IMR-90 (cell line): ENCODE measurements at regions not wholly inside any gene's neighbourhood (a gene's known extent, or its start where the extent isn't known, plus 50 kb on each side); places are given as distances from the start of the nearest gene placed in this dataset.

Source experiments
- ATAC-seq: fragments of 200-7000 bp; cut with Tn5 transposase; 2 replicates; pipeline ENCODE4 v1.9.1; 2020; ENCODE audit warnings: low read depth, mild to moderate bottlenecking, moderate library complexity
- BruUV-seq: library from RNA; stranded (reverse); fragments of 400-500 nt; replicated peaks from 2 replicates; lab custom pipeline; 2021; lab: Mats Ljungman, UMichigan
- CTCF ChIA-PET: fragments of 300-600 bp; formaldehyde crosslinking; extraction: SDS; loops from one replicate; lab custom pipeline; 2021; ENCODE audit warnings: antibody characterized with exemption; lab: Yijun Ruan, JAX
- POLR2A ChIA-PET: fragments of 300-600 bp; sonication (Branson Sonifier 250); formaldehyde crosslinking; loops from one replicate; lab custom pipeline; 2022; ENCODE audit warnings: antibody characterized with exemption; ENCODE audit not compliant: unreplicated experiment; lab: Charles Lee
- DNase-seq: peaks from one replicate; pipeline ENCODE4 v3.0.0; 2013
- H2AFZ ChIP-seq: replicated peaks from 2 replicates; pipeline ENCODE3; 2013; ENCODE audit warnings: low read length, mild to moderate bottlenecking; ENCODE audit not compliant: poor library complexity
- H2AK5ac ChIP-seq: 2 replicates; pipeline ENCODE4 v1.6.1; 2013; ENCODE audit warnings: low read depth, low read length, inconsistent platforms
- H2AK9ac ChIP-seq: replicated peaks from 2 replicates; pipeline ENCODE3; 2013; ENCODE audit warnings: mild to moderate bottlenecking, low read depth, low read length, moderate library complexity; ENCODE audit not compliant: poor library complexity
- H2BK120ac ChIP-seq: 2 replicates; pipeline ENCODE4 v1.6.1; 2013; ENCODE audit warnings: low read depth, low read length, inconsistent platforms
- H2BK15ac ChIP-seq: 3 replicates; pipeline ENCODE4 v1.6.1; 2013; ENCODE audit warnings: low read depth, low read length, inconsistent platforms
- H2BK20ac ChIP-seq: 2 replicates; pipeline ENCODE4 v1.6.1; 2013; ENCODE audit warnings: low read depth, mild to moderate bottlenecking, inconsistent platforms, low read length, moderate library complexity
- H2BK5ac ChIP-seq: 2 replicates; pipeline ENCODE4 v1.6.1; 2013; ENCODE audit warnings: mild to moderate bottlenecking, low read depth, low read length, inconsistent platforms; ENCODE audit not compliant: poor library complexity, severe bottlenecking
- H3K14ac ChIP-seq: replicated peaks from 2 replicates; pipeline ENCODE4 v1.6.1; 2013; ENCODE audit warnings: low read depth, low read length, inconsistent platforms
- H3K18ac ChIP-seq: 2 replicates; pipeline ENCODE4 v1.6.1; 2013; ENCODE audit warnings: low read depth, low read length, control low read depth
- H3K23ac ChIP-seq: 2 replicates; pipeline ENCODE4 v1.6.1; 2013; ENCODE audit warnings: low read depth, low read length, inconsistent platforms
- H3K27ac ChIP-seq: 2 replicates; pipeline ENCODE4 v1.5.1; 2013; ENCODE audit warnings: mild to moderate bottlenecking, control low read depth, low read length; ENCODE audit not compliant: insufficient read depth
- H3K27me3 ChIP-seq: 2 replicates; pipeline ENCODE4 v1.6.1; 2013; ENCODE audit warnings: low read length; ENCODE audit not compliant: control insufficient read depth, insufficient read depth
- H3K36me3 ChIP-seq: 2 replicates; pipeline ENCODE4 v1.6.1; 2013; ENCODE audit warnings: low read length, mixed read lengths; ENCODE audit not compliant: control insufficient read depth, insufficient read depth
- H3K4ac ChIP-seq: 2 replicates; pipeline ENCODE4 v1.6.1; 2013; ENCODE audit warnings: low read depth, low read length, inconsistent platforms
- H3K4me1 ChIP-seq: 2 replicates; pipeline ENCODE4 v1.6.1; 2013; ENCODE audit warnings: low read length, mixed read lengths; ENCODE audit not compliant: control insufficient read depth, insufficient read depth
- H3K4me2 ChIP-seq: 2 replicates; pipeline ENCODE4 v1.6.1; 2013; ENCODE audit warnings: low read depth, mild to moderate bottlenecking, control low read depth, low read length, moderate library complexity
- H3K4me3 ChIP-seq: 2 replicates; pipeline ENCODE4 v1.5.1; 2013; ENCODE audit warnings: low read depth, mild to moderate bottlenecking, control low read depth, low read length, moderate library complexity; ENCODE audit not compliant: insufficient read depth
- H3K56ac ChIP-seq: 2 replicates; pipeline ENCODE4 v1.6.1; 2013; ENCODE audit warnings: low read length, inconsistent platforms; ENCODE audit not compliant: insufficient read depth; ENCODE audit errors: extremely low read depth
- H3K79me1 ChIP-seq, 2 experiments: 2 replicates each; pipeline ENCODE4 v1.6.1; 2013; ENCODE audit warnings: low read length in 2 of 2, inconsistent platforms in 1 of 2, low read depth in 1 of 2
- H3K9ac ChIP-seq: 2 replicates; pipeline ENCODE4 v1.6.1; 2013; ENCODE audit warnings: low read depth, low read length, control low read depth
- H3K9me1 ChIP-seq: 2 replicates; pipeline ENCODE4 v1.6.1; 2013; ENCODE audit warnings: low read length, inconsistent platforms; ENCODE audit not compliant: insufficient read depth
- H3K9me3 ChIP-seq: 2 replicates; pipeline ENCODE4 v1.6.1; 2013; ENCODE audit warnings: low read length; ENCODE audit not compliant: control insufficient read depth, insufficient read depth
- H4K20me1 ChIP-seq: 2 replicates; pipeline ENCODE4 v1.6.1; 2013; ENCODE audit warnings: low read length, inconsistent platforms; ENCODE audit not compliant: insufficient read depth
- H4K5ac ChIP-seq: 2 replicates; pipeline ENCODE4 v1.6.1; 2013; ENCODE audit warnings: mild to moderate bottlenecking, low read depth, low read length, control low read depth
- H4K8ac ChIP-seq, 2 experiments: 2 replicates each; pipeline ENCODE4 v1.6.1; 2013; ENCODE audit warnings: low read depth in 2 of 2, low read length in 2 of 2, control low read depth in 1 of 2, inconsistent platforms in 1 of 2
- H4K91ac ChIP-seq: 2 replicates; pipeline ENCODE4 v1.6.1; 2013; ENCODE audit warnings: low read depth, low read length, inconsistent platforms; ENCODE audit not compliant: insufficient read depth
- BHLHE40 ChIP-seq: fragments of 150-350 bp; IDR thresholded peaks from 2 replicates; pipeline ENCODE4 v1.6.1; 2016; ENCODE audit warnings: mild to moderate bottlenecking, low read depth, low read length
- CTCF ChIP-seq: conservative IDR thresholded peaks from 2 replicates; pipeline ENCODE4 v1.5.1; 2012; ENCODE audit warnings: mild to moderate bottlenecking, low read depth, low read length, improper control_type of control experiment
- FOS ChIP-seq: fragments of 150-350 bp; IDR thresholded peaks from 2 replicates; pipeline ENCODE4 v1.6.1; 2016; ENCODE audit warnings: low read depth, low read length
- MAZ ChIP-seq: IDR thresholded peaks from 2 replicates; pipeline ENCODE4 v1.6.1; 2012; ENCODE audit warnings: low read depth, mild to moderate bottlenecking, low read length, improper control_type of control experiment, moderate library complexity, borderline replicate concordance
- MXI1 ChIP-seq: IDR thresholded peaks from 2 replicates; pipeline ENCODE4 v1.6.1; 2012; ENCODE audit warnings: low read depth, mild to moderate bottlenecking, low read length, moderate library complexity, borderline replicate concordance
- NFE2L2 ChIP-seq: fragments of 150-350 bp; IDR thresholded peaks from 2 replicates; pipeline ENCODE4 v1.6.1; 2016; ENCODE audit warnings: low read depth, mild to moderate bottlenecking, low read length
- POLR2A ChIP-seq: IDR thresholded peaks from 2 replicates; pipeline ENCODE4 v1.6.1; 2012; ENCODE audit warnings: mild to moderate bottlenecking, low read depth, low read length
- RAD21 ChIP-seq: IDR thresholded peaks from 2 replicates; pipeline ENCODE4 v1.6.1; 2012; ENCODE audit warnings: low read length, improper control_type of control experiment
- RCOR1 ChIP-seq: IDR thresholded peaks from 2 replicates; pipeline ENCODE4 v1.6.1; 2012; ENCODE audit warnings: mild to moderate bottlenecking, low read length, improper control_type of control experiment; ENCODE audit not compliant: insufficient replicate concordance
- USF2 ChIP-seq: fragments of 150-350 bp; IDR thresholded peaks from 2 replicates; pipeline ENCODE4 v1.6.1; 2017; ENCODE audit warnings: mild to moderate bottlenecking, antibody characterized with exemption, low read length, low read depth
- WGBS, 2 experiments: methylation state at CpG; one replicate each; pipeline versions ENCODE4 v1.1.5 to v1.1.7; 2013; ENCODE audit warnings: missing lambda C conversion rate in 2 of 2; ENCODE audit not compliant: insufficient read length in 1 of 2; ENCODE audit errors: extremely low coverage in 2 of 2; 5-methylcytosine and 5-hydroxymethylcytosine counted together
- dilution Hi-C: fragments of 300-500 bp; cut with HindIII; formaldehyde crosslinking; loops from one replicate; pipeline ENCODE4 v1.14.3; 2018; ENCODE audit warnings: low sequenced_read_pairs; ENCODE audit not compliant: unreplicated experiment
- in situ Hi-C: fragments of 300-500 bp; cut with MboI; formaldehyde crosslinking; loops from 3 replicates; pipeline ENCODE4 v1.14.3; 2019; ENCODE audit warnings: low sequenced_read_pairs, inconsistent platforms, mixed read lengths
- intact Hi-C: fragments of 100-400 bp; cut with micrococcal nuclease; formaldehyde crosslinking; loops from 2 replicates; pipeline ENCODE4 v1.10.0; 2022

- Histone ChIP-seq H3K14ac (0 out of 2 replicates have a peak overlapping the region, but pooled peaks have one; percentile 15), H4K8ac (no peak overlapping the region), H2AK5ac (no peak overlapping the region), H3K9ac (no peak overlapping the region), H3K4me1 (peaks cover 3% of the 10 kb centered on the region), H2AFZ (no peak overlapping the region), H4K91ac (no peak overlapping the region), H4K20me1 (no peaks in the 10 kb centered on the region), H3K56ac (no peak overlapping the region), H2AK9ac (no peak overlapping the region), H2BK20ac (no peak overlapping the region; the same call in 1 of the 2 replicates), H3K79me1 (no peaks in the 10 kb centered on the region), H3K36me3 (no peaks in the 10 kb centered on the region), H3K4me3 (no peak overlapping the region), H3K9me1 (no peaks in the 10 kb centered on the region), H3K4ac (no peak overlapping the region), H3K27ac (no peak overlapping the region), H2BK5ac (no peak overlapping the region), H3K9me3 (no peaks in the 10 kb centered on the region), H3K4me2 (no peak overlapping the region), H3K27me3 (no peaks in the 10 kb centered on the region), H2BK120ac (no peak overlapping the region), H4K5ac (no peak overlapping the region), H3K18ac (no peak overlapping the region), H3K23ac (no peak overlapping the region), H2BK15ac (no peak overlapping the region)
- CTCF ChIA-PET: no interaction called here
- dilution Hi-C loops: no loop called here
- ATAC-seq (peak; percentile 16; the same call in 1 of the 2 replicates), DNase-seq (peak; percentile 25)
- TF ChIP-seq MXI1 (no peak), POLR2A (no peak), RAD21 (no peak), MAZ (no peak), CTCF (no peak), NFE2L2 (no peak), RCOR1 (no peak), USF2 (no peak), BHLHE40 (no peak), FOS (no peak)
- POLR2A ChIA-PET: no interaction called here
- in situ Hi-C loops: no loop called here
- no TSS peak for BruUV-seq
- intact Hi-C loops: no loop called here
- WGBS, 2 experiments: no CpG with 5 or more reads among the region's 6 CpGs
Observed at GRCh38 chr7:13021566-13022300, 334.3 kb downstream of the ARL4A start.
